K562 (cell line): ENCODE measurements at regions not wholly inside any gene's neighbourhood (a gene's known extent, or its start where the extent isn't known, plus 50 kb on each side); places are given as distances from the start of the nearest gene placed in this dataset.

Experiments used
- ATAC-seq: fragments of 200-7000 bp; cut with Tn5 transposase; 3 replicates; pipeline ENCODE4 v1.9.1; 2020; ENCODE audit warnings: moderate library complexity
- BruUV-seq: library from RNA; stranded (reverse); fragments of 400-500 nt; replicated peaks from 2 replicates; lab custom pipeline; 2021; lab: Mats Ljungman, UMichigan
- CTCF ChIA-PET: fragments of 300-600 bp; formaldehyde crosslinking; extraction: SDS; loops from one replicate; lab custom pipeline; 2021; ENCODE audit warnings: low intra/inter-chr PET ratio; lab: Yijun Ruan, JAX
- POLR2A ChIA-PET: fragments of 300-600, 350-650 bp; sonication (Branson Sonifier 250); formaldehyde crosslinking; extraction: SDS; loops from one replicate; lab custom pipeline; 2021; ENCODE audit warnings: antibody characterized with exemption, inconsistent platforms; lab: Yijun Ruan, JAX
- DNase-seq, 4 experiments: peaks; one replicate each; pipeline versions ENCODE4 v3.0.0 to v3.0.0-alpha.2; 2011 to 2018; ENCODE audit warnings: low spot score in 3 of 4, mixed read lengths in 3 of 4; ENCODE audit errors: extremely low read depth in 1 of 4
- FAIRE-seq: peaks from 2 replicates; lab custom pipeline; 2011; peaks lifted over from hg19 to GRCh38; lab: Jason Lieb, UNC
- H2AFZ ChIP-seq: 2 replicates; pipeline ENCODE4 v1.6.0; 2011; ENCODE audit warnings: low read depth, low read length, control low read depth, inconsistent platforms
- H3K27ac ChIP-seq: fragments of 200-600 bp; 3 replicates; pipeline ENCODE4 v1.8.0; 2011; ENCODE audit warnings: low read depth, mild to moderate bottlenecking, control low read depth, inconsistent platforms, low read length, moderate library complexity, mixed read lengths; ENCODE audit errors: extremely low read depth
- H3K27me3 ChIP-seq, 2 experiments: fragments of 300-600 bp in 1 of 2; 2 replicates in 1 of 2; 3 replicates in 1 of 2; pipeline versions ENCODE4 v1.6.0 to v1.8.0; 2011; ENCODE audit warnings: inconsistent platforms in 2 of 2, low read length in 2 of 2, mild to moderate bottlenecking in 1 of 2, mixed read lengths in 1 of 2, moderate library complexity in 1 of 2; ENCODE audit not compliant: control insufficient read depth in 2 of 2, insufficient read depth in 2 of 2
- H3K36me3 ChIP-seq: fragments of 300-600 bp; 3 replicates; pipeline ENCODE4 v1.8.0; 2011; ENCODE audit warnings: mild to moderate bottlenecking, low read length, inconsistent platforms; ENCODE audit not compliant: control insufficient read depth, insufficient read depth
- H3K4me1 ChIP-seq, 2 experiments: fragments of 200-600 bp in 1 of 2; replicated peaks in 1 of 2; 2 replicates in 1 of 2; 3 replicates in 1 of 2; pipeline versions ENCODE4 v1.5.1 to v1.8.0; 2011; ENCODE audit warnings: inconsistent platforms in 2 of 2, low read length in 2 of 2, mild to moderate bottlenecking in 1 of 2, mixed read lengths in 1 of 2, moderate library complexity in 1 of 2; ENCODE audit not compliant: control insufficient read depth in 2 of 2, insufficient read depth in 2 of 2
- H3K4me2 ChIP-seq: 2 replicates; pipeline ENCODE4 v1.6.1; 2011; ENCODE audit warnings: low read length, control low read depth, inconsistent platforms, mixed read lengths; ENCODE audit not compliant: insufficient read depth
- H3K4me3 ChIP-seq: fragments of 200-600 bp; sonication (generic), shearing (Covaris generic); 2 replicates; pipeline ENCODE4 v1.5.1; 2016; ENCODE audit warnings: control low read depth, inconsistent platforms
- H3K79me2 ChIP-seq: fragments of 200-600 bp; 3 replicates; pipeline ENCODE4 v1.8.0; 2011; ENCODE audit warnings: low read length, inconsistent platforms; ENCODE audit not compliant: control insufficient read depth, insufficient read depth
- H3K9ac ChIP-seq, 2 experiments: 2 replicates each; pipeline versions ENCODE4 v1.6.0 to v1.6.1; 2011; ENCODE audit warnings: low read depth in 2 of 2, low read length in 2 of 2, control low read depth in 1 of 2, inconsistent platforms in 1 of 2, mild to moderate bottlenecking in 1 of 2, mixed read lengths in 1 of 2; ENCODE audit not compliant: insufficient read depth in 1 of 2
- H3K9me1 ChIP-seq: one replicate; pipeline ENCODE4 v1.6.0; 2011; ENCODE audit warnings: inconsistent platforms, mild to moderate bottlenecking, low read length, moderate library complexity; ENCODE audit not compliant: control insufficient read depth, insufficient read depth
- H3K9me3 ChIP-seq: replicated peaks from 2 replicates; pipeline ENCODE4 v1.5.1; 2011; ENCODE audit warnings: low read depth, low read length, inconsistent platforms; ENCODE audit not compliant: control insufficient read depth, insufficient read depth
- H4K20me1 ChIP-seq: replicated peaks from 2 replicates; pipeline ENCODE4 v1.6.1; 2011; ENCODE audit warnings: low read length, inconsistent platforms, mixed read lengths; ENCODE audit not compliant: control insufficient read depth, insufficient read depth
- ARHGAP35 ChIP-seq: fragments of 450-650 bp; IDR thresholded peaks from 2 replicates; pipeline ENCODE4 v1.6.1; 2018; ENCODE audit not compliant: partially characterized antibody
- ATF3 ChIP-seq, 2 experiments: fragments of 450-650 bp in 1 of 2; sonication (generic) in 1 of 2; formaldehyde crosslinking in 1 of 2; IDR thresholded peaks in 1 of 2; conservative IDR thresholded peaks in 1 of 2; 2 replicates each; pipeline versions ENCODE4 v1.6.1 to v1.8.1; 2016 to 2023; ENCODE audit warnings: mild to moderate bottlenecking in 2 of 2, moderate library complexity in 2 of 2, inconsistent platforms in 1 of 2, missing genetic modification reagents in 1 of 2
- BCL6 ChIP-seq: fragments of 250-450 bp; sonication (Bioruptor Pico); IDR thresholded peaks from 2 replicates; pipeline ENCODE4 v1.4.0; 2020
- CHD2 ChIP-seq: IDR thresholded peaks from 2 replicates; pipeline ENCODE4 v1.6.1; 2011; ENCODE audit warnings: low read depth, low read length
- ERF ChIP-seq: fragments of 450-650 bp; formaldehyde crosslinking; IDR thresholded peaks from 2 replicates; pipeline ENCODE4 v1.4.0; 2020; ENCODE audit warnings: mild to moderate bottlenecking, mixed read lengths
- GTF2F1 ChIP-seq: IDR thresholded peaks from 2 replicates; pipeline ENCODE4 v1.6.1; 2011; ENCODE audit warnings: low read depth, low read length, improper control_type of control experiment
- MAFK ChIP-seq: IDR thresholded peaks from 2 replicates; pipeline ENCODE4 v1.6.1; 2011; ENCODE audit warnings: low read length, improper control_type of control experiment
- MITF ChIP-seq: IDR thresholded peaks from 2 replicates; pipeline ENCODE4 v1.6.1; 2014; ENCODE audit warnings: antibody characterized with exemption
- NCOA6 ChIP-seq: fragments of 450-650 bp; IDR thresholded peaks from 2 replicates; pipeline ENCODE4 v1.6.1; 2017; ENCODE audit warnings: mild to moderate bottlenecking
- POLR2AphosphoS5 ChIP-seq: IDR thresholded peaks from 2 replicates; pipeline ENCODE4 v1.6.1; 2011; ENCODE audit warnings: mild to moderate bottlenecking, low read depth, low read length, moderate library complexity; ENCODE audit not compliant: control insufficient read depth, insufficient read depth
- RBM25 ChIP-seq: fragments of 200-400 bp; formaldehyde crosslinking; IDR thresholded peaks from 2 replicates; pipeline ENCODE4 v1.6.1; 2018; ENCODE audit warnings: low read length, low read depth, moderate library complexity; ENCODE audit not compliant: severe bottlenecking
- SAFB2 ChIP-seq: fragments of 200-400 bp; formaldehyde crosslinking; IDR thresholded peaks from 2 replicates; pipeline ENCODE4 v1.6.1; 2018; ENCODE audit warnings: borderline replicate concordance, low read length, low read depth, moderate library complexity; ENCODE audit not compliant: severe bottlenecking
- SMC3 ChIP-seq: conservative IDR thresholded peaks from 2 replicates; pipeline ENCODE4 v1.6.1; 2011; ENCODE audit warnings: low read depth, low read length, improper control_type of control experiment; ENCODE audit not compliant: insufficient read depth
- TARDBP ChIP-seq: fragments of 450-650 bp; IDR thresholded peaks from 2 replicates; pipeline ENCODE4 v1.6.1; 2016
- ZMIZ1 ChIP-seq, 2 experiments: fragments of 150-350 bp in 1 of 2; IDR thresholded peaks; 2 replicates each; pipeline ENCODE4 v1.6.1; 2012 to 2016; ENCODE audit warnings: low read depth in 2 of 2, low read length in 2 of 2, mild to moderate bottlenecking in 1 of 2, moderate library complexity in 1 of 2
- ZSCAN32 ChIP-seq: fragments of 450-650 bp; formaldehyde crosslinking; IDR thresholded peaks from 2 replicates; pipeline ENCODE4 v1.4.0; 2020; ENCODE audit warnings: mild to moderate bottlenecking, moderate library complexity
- WGBS: fragments of 100-300 bp; shearing (Covaris generic); methylation state at CpG from one replicate; pipeline ENCODE4 v1.1.6; 2016; ENCODE audit warnings: low coverage, mixed read lengths; ENCODE audit not compliant: insufficient coverage; ENCODE audit errors: missing lambda C conversion rate; 5-methylcytosine and 5-hydroxymethylcytosine counted together
- in situ Hi-C: fragments of 300-500 bp; cut with MboI; formaldehyde crosslinking; loops from 4 replicates; pipeline ENCODE4 v1.15.0; 2018; ENCODE audit warnings: inconsistent platforms, mixed read lengths
- intact Hi-C: fragments of 100-400 bp; cut with micrococcal nuclease; formaldehyde crosslinking; loops from 2 replicates; pipeline ENCODE4 v1.14.2; 2022

- no peaks in the 10 kb centered on the region for H4K20me1 ChIP-seq
- ChIA-PET CTCF (no interaction called here), POLR2A (no interaction called here)
- ATAC-seq: no peak
- H3K4me3 ChIP-seq: no peak overlapping the region
- no peaks in the 10 kb centered on the region for H3K79me2 ChIP-seq
- TF ChIP-seq BCL6: no peak
- TF ChIP-seq TARDBP: no peak
- TF ChIP-seq MITF: no peak
- TF ChIP-seq POLR2AphosphoS5: no peak
- no peak for TF ChIP-seq GTF2F1
- no peak for TF ChIP-seq NCOA6
- TF ChIP-seq SMC3: no peak
- TF ChIP-seq ATF3 (IDR thresholded peaks at IDR 0.05): no peak
- TF ChIP-seq ATF3 (CRISPR knock-in tag; conservative IDR thresholded peaks at IDR 0.05): no peak
- no peak for TF ChIP-seq ARHGAP35
- TF ChIP-seq ZSCAN32 (CRISPR knock-in tag): no peak
- no peak for TF ChIP-seq MAFK
- TF ChIP-seq RBM25: no peak
- no peak for TF ChIP-seq SAFB2
- TF ChIP-seq ZMIZ1 (IDR thresholded peaks at IDR 0.05; ENCODE audit: low read depth in 2 of 2, low read length in 2 of 2): no peak
- TF ChIP-seq CHD2: no peak
- TF ChIP-seq ERF (CRISPR knock-in tag): no peak
- DNase-seq: no peak
- H3K9me1 ChIP-seq: no peaks in the 10 kb centered on the region
- no peak overlapping the region for H3K27ac ChIP-seq
- H2AFZ ChIP-seq: no peak overlapping the region
- no peaks in the 10 kb centered on the region for H3K4me1 ChIP-seq
- H3K4me2 ChIP-seq: no peak overlapping the region
- no peak for FAIRE-seq
- no peaks in the 10 kb centered on the region for H3K27me3 ChIP-seq
- intact Hi-C loops: no loop called here
- no peaks in the 10 kb centered on the region for H3K36me3 ChIP-seq
- in situ Hi-C loops: no loop called here
- 0% methylated on average over 1 of the region's 1 CpG for WGBS
- no peaks in the 10 kb centered on the region for H3K9me3 ChIP-seq
- no TSS peak for BruUV-seq
- no peak overlapping the region for H3K9ac ChIP-seq
Measured at GRCh38 chrX:142686206-142686605, 339.5 kb upstream of the SPANXN4 start.
